Heart right ventricle (tissue), 16 donors: ENCODE measurements at regions not wholly inside any gene's neighbourhood (a gene's known extent, or its start where the extent isn't known, plus 50 kb on each side); places are given as distances from the start of the nearest gene placed in this dataset.

Experiments
- ATAC-seq, 8 donors: fragments of 200-7000 bp; cut with Tn5 transposase; one replicate each; pipeline ENCODE4 v1.9.1; 2020; ENCODE audit warnings: mild to moderate bottlenecking in 8 of 8, moderate library complexity in 8 of 8, moderate number of reproducible peaks in 1 of 8
- DNase-seq, 2 donors: peaks; one replicate each; pipeline ENCODE4 v3.0.0-alpha.2; 2020
- H3K27ac ChIP-seq, 10 donors: fragments of 200-600 bp; sonication (generic) in 2 of 10; one replicate each; pipeline versions ENCODE4 v1.5.0 to v1.8.0; 2020 to 2022; ENCODE audit warnings: mild to moderate bottlenecking in 3 of 10
- H3K27me3 ChIP-seq, 7 donors: fragments of 200-600 bp; one replicate each; pipeline ENCODE4 v1.8.0; 2021 to 2022; ENCODE audit warnings: mild to moderate bottlenecking in 2 of 7
- H3K36me3 ChIP-seq, 9 donors: fragments of 200-600 bp; sonication (generic) in 1 of 9; one replicate each; pipeline versions ENCODE4 v1.5.0 to v1.8.0; 2020 to 2022; ENCODE audit warnings: mild to moderate bottlenecking in 2 of 9
- H3K4me1 ChIP-seq, 9 donors: fragments of 200-600 bp; sonication (generic) in 1 of 9; one replicate each; pipeline versions ENCODE4 v1.5.0 to v1.8.0; 2020 to 2022; ENCODE audit warnings: mild to moderate bottlenecking in 4 of 9
- H3K4me3 ChIP-seq, 10 donors: fragments of 200-600 bp; sonication (generic) in 2 of 10; one replicate each; pipeline versions ENCODE4 v1.5.0 to v1.8.0; 2020 to 2022; ENCODE audit warnings: mild to moderate bottlenecking in 7 of 10, moderate library complexity in 2 of 10
- H3K9me3 ChIP-seq, 11 donors: fragments of 200-600 bp in 10 of 11; sonication (generic) in 2 of 11; one replicate each; pipeline versions ENCODE4 v1.5.0 to v1.8.0; 2013 to 2022; ENCODE audit warnings: mild to moderate bottlenecking in 2 of 11, control low read depth in 1 of 11, moderate library complexity in 1 of 11
- CTCF ChIP-seq, 9 donors: fragments of 200-600 bp; sonication (generic) in 2 of 9; IDR thresholded peaks; one replicate each; pipeline versions ENCODE4 v1.5.0 to v1.8.0; 2021 to 2022; ENCODE audit warnings: antibody characterized with exemption in 9 of 9, mild to moderate bottlenecking in 5 of 9, moderate library complexity in 1 of 9
- WGBS, 2 donors: extraction: QIAGEN DNeasy Blood & Tissue Kit; methylation state at CpG; one replicate each; pipeline ENCODE4 v1.1.7; 2013; ENCODE audit warnings: inconsistent platforms in 1 of 2; 5-methylcytosine and 5-hydroxymethylcytosine counted together
- intact Hi-C, 10 donors: fragments of 100-400 bp; cut with DNase I; formaldehyde crosslinking; loops; one replicate each; pipeline versions ENCODE4 v1.11.1 to v1.14.2; 2022
- donor health status: Arrhythmogenic right ventricular cardiomyopathy.
- donor health status: ischemic (EF 13 %, LVEDD 7.1; RV severe dilation, severe dysfunction).
- donor health status: healthy with polysubstance abuse.
- donor health status: DM: no; HTN: yes; CAD: no.
- donor health status: DM: no; HTN: no; CAD: no.
- donor health status: ischemic (EF 25% LVEDD 6.9; RV normal size, moderate dysfunction).
- donor health status: ischemic (EF 25% LVEDD 5.7; RV mildly dilated, moderate dysfunction).
- donor health status: healthy.
- donor health status: DM: yes; HTN: yes; CAD: no.
- donor health status: Ischemic cardiomyopathy.
- donor health status: ischemic (EF 35%, LVEDD 5.7; RV mildly dilated, moderate dysfunction).
- donor health status: nonischemic (EF 11% LVEDD 7.7; RV severe dilation, severe dysfunction).
- donor health status: DM: yes; HTN: yes; CAD: no.
- donor health status: PGD.
- donor health status: ischemic (EF 29% LVEDD 5.4; RV normal size, mild dysfunction).
- donor health status: nonischemic (EF 23%, LVEDD 6.1; RV moderate dilation, normal function).

- no peaks in the 10 kb centered on the region for H3K4me1 ChIP-seq
- intact Hi-C loops = no loop called here
- ATAC-seq = no peak
- 75 to 79% methylated on average over 2 of the region's 2 CpGs for WGBS, 2 donors
- H3K36me3 ChIP-seq = no peaks in the 10 kb centered on the region
- no peak for DNase-seq
- no peak overlapping the region for H3K4me3 ChIP-seq
- no peaks in the 10 kb centered on the region for H3K9me3 ChIP-seq
- no peak overlapping the region for H3K27ac ChIP-seq
- no peaks in the 10 kb centered on the region for H3K27me3 ChIP-seq
- no peak for TF ChIP-seq CTCF (IDR thresholded peaks at IDR 0.05)
Observed at GRCh38 chr11:92140021-92140420, 84.6 kb upstream of the FAT3 start.

GRCh38 chr11:92138296-92138695, 86.3 kb upstream of the FAT3 start:
- intact Hi-C loops = no loop called here
- Histone ChIP-seq H3K36me3 (no peaks in the 10 kb centered on the region), H3K4me1 (no peaks in the 10 kb centered on the region), H3K9me3 (no peaks in the 10 kb centered on the region), H3K4me3 (no peak overlapping the region), H3K27me3 (no peaks in the 10 kb centered on the region), H3K27ac (no peak overlapping the region)
- no peak for DNase-seq
- TF ChIP-seq CTCF (IDR thresholded peaks at IDR 0.05) = no peak
- ATAC-seq = no peak

GRCh38 chr11:92137747-92138146, 86.9 kb upstream of the FAT3 start:
- Histone ChIP-seq H3K27me3 (no peaks in the 10 kb centered on the region), H3K9me3 (peaks cover 0 to 5% (median 0%) of the 10 kb centered on the region in 11 donors), H3K36me3 (no peaks in the 10 kb centered on the region), H3K4me1 (no peaks in the 10 kb centered on the region), H3K27ac (no peak overlapping the region), H3K4me3 (no peak overlapping the region)
- ATAC-seq (no peak), DNase-seq (no peak)
- 21 to 26% methylated on average over 2 of the region's 2 CpGs for WGBS, 2 donors
- intact Hi-C loops = no loop called here
- TF ChIP-seq CTCF (IDR thresholded peaks at IDR 0.05) = no peak

- Histone ChIP-seq H3K4me1 (no peaks in the 10 kb centered on the region), H3K36me3 (no peaks in the 10 kb centered on the region), H3K27me3 (no peaks in the 10 kb centered on the region), H3K9me3 (peaks cover 0 to 8% (median 0%) of the 10 kb centered on the region in 11 donors), H3K4me3 (no peak overlapping the region), H3K27ac (no peak overlapping the region)
- TF ChIP-seq CTCF (IDR thresholded peaks at IDR 0.05) = peak in 1 of 9 donors; percentile 13
- WGBS, 2 donors = 47 to 66% methylated on average over 2 of the region's 2 CpGs
- intact Hi-C loops = no loop called here
- ATAC-seq = no peak
- DNase-seq = no peak
Observed at GRCh38 chr11:92136797-92137196, 87.8 kb upstream of the FAT3 start.
